GM12878 (cell line): ENCODE measurements at regions not wholly inside any gene's neighbourhood (a gene's known extent, or its start where the extent isn't known, plus 50 kb on each side); places are given as distances from the start of the nearest gene placed in this dataset.

ENCODE experiments used
- ATAC-seq: fragments of 200-7000 bp; cut with Tn5 transposase; 3 replicates; pipeline ENCODE4 v1.9.1; 2020; ENCODE audit warnings: mild to moderate bottlenecking, moderate library complexity
- BruUV-seq: library from RNA; stranded (reverse); fragments of 400-500 nt; replicated peaks from 2 replicates; lab custom pipeline; 2021; lab: Mats Ljungman, UMichigan
- CTCF ChIA-PET: fragments of 300-600 bp; sonication (Branson Sonifier 250); formaldehyde crosslinking; extraction: SDS; loops from one replicate; lab custom pipeline; 2021; ENCODE audit warnings: inconsistent platforms; lab: Yijun Ruan, JAX
- POLR2A ChIA-PET: fragments of 350-600 bp; formaldehyde crosslinking; extraction: SDS; loops from one replicate; lab custom pipeline; 2021; ENCODE audit warnings: inconsistent platforms; lab: Charles Lee
- RAD21 ChIA-PET: fragments of 300-600 bp; sonication (Branson Sonifier 250); formaldehyde crosslinking; loops from one replicate; lab custom pipeline; 2023; ENCODE audit warnings: antibody characterized with exemption; ENCODE audit not compliant: unreplicated experiment; lab: Charles Lee
- SMC1A ChIA-PET: fragments of 300-600 bp; sonication (Branson Sonifier 250); formaldehyde crosslinking; loops from one replicate; lab custom pipeline; 2023; ENCODE audit not compliant: unreplicated experiment, uncharacterized antibody; lab: Charles Lee
- DNase-seq: peaks from one replicate; pipeline ENCODE4 v3.0.0-alpha.2; 2011; ENCODE audit warnings: low read depth, low spot score
- FAIRE-seq: peaks from 3 replicates; lab custom pipeline; 2011; peaks lifted over from hg19 to GRCh38; lab: Jason Lieb, UNC
- H2AFZ ChIP-seq: 2 replicates; pipeline ENCODE4 v1.6.0; 2011; ENCODE audit warnings: low read depth, low read length, control low read depth; ENCODE audit not compliant: control insufficient read depth
- H3K27ac ChIP-seq: 2 replicates; pipeline ENCODE4 v1.5.1; 2011; ENCODE audit warnings: control low read depth; ENCODE audit not compliant: control insufficient read depth, insufficient read depth
- H3K27me3 ChIP-seq, 2 experiments: replicated peaks in 1 of 2; 2 replicates each; pipeline versions ENCODE4 v1.6.0 to v1.6.1; 2011; ENCODE audit warnings: low read length in 1 of 2; ENCODE audit not compliant: control insufficient read depth in 2 of 2, insufficient read depth in 2 of 2
- H3K36me3 ChIP-seq, 2 experiments: 2 replicates each; pipeline ENCODE4 v1.5.1; 2011; ENCODE audit warnings: low read length in 1 of 2; ENCODE audit not compliant: control insufficient read depth in 2 of 2, insufficient read depth in 2 of 2
- H3K4me1 ChIP-seq: 2 replicates; pipeline ENCODE4 v1.6.1; 2011; ENCODE audit warnings: mild to moderate bottlenecking, low read length, moderate library complexity, mixed read lengths; ENCODE audit not compliant: control insufficient read depth, insufficient read depth
- H3K4me2 ChIP-seq: 2 replicates; pipeline ENCODE4 v1.6.0; 2011; ENCODE audit warnings: control low read depth; ENCODE audit not compliant: control insufficient read depth, insufficient read depth
- H3K4me3 ChIP-seq: fragments of 200-600 bp; sonication (generic); 2 replicates; pipeline ENCODE4 v1.5.1; 2016
- H3K79me2 ChIP-seq: 2 replicates; pipeline ENCODE4 v1.6.0; 2011; ENCODE audit warnings: low read length; ENCODE audit not compliant: control insufficient read depth, insufficient read depth
- H3K9ac ChIP-seq: 2 replicates; pipeline ENCODE4 v1.8.0; 2011; ENCODE audit warnings: low read length, control low read depth, mixed read lengths; ENCODE audit not compliant: control insufficient read depth, insufficient read depth
- H3K9me3 ChIP-seq: replicated peaks from 3 replicates; pipeline ENCODE4 v1.5.1; 2011; ENCODE audit warnings: mild to moderate bottlenecking, low read length; ENCODE audit not compliant: control insufficient read depth, insufficient read depth
- H4K20me1 ChIP-seq: 2 replicates; pipeline ENCODE4 v1.6.0; 2011; ENCODE audit not compliant: control insufficient read depth, insufficient read depth
- ATF2 ChIP-seq: IDR thresholded peaks from 2 replicates; pipeline ENCODE4 v1.6.1; 2012; ENCODE audit warnings: low read length, inconsistent platforms
- BCL3 ChIP-seq: IDR thresholded peaks from 2 replicates; pipeline ENCODE4 v1.6.1; 2011; ENCODE audit warnings: borderline replicate concordance, low read depth, mild to moderate bottlenecking, moderate library complexity, low read length; ENCODE audit not compliant: insufficient read depth, poor library complexity, severe bottlenecking
- CEBPB ChIP-seq, 2 experiments: fragments of 150-350 bp in 1 of 2; IDR thresholded peaks; 2 replicates each; pipeline ENCODE4 v1.6.1; 2012 to 2014; ENCODE audit warnings: low read depth in 2 of 2, low read length in 2 of 2, borderline replicate concordance in 1 of 2, inconsistent platforms in 1 of 2
- CHD1 ChIP-seq: IDR thresholded peaks from 2 replicates; pipeline ENCODE4 v1.6.1; 2012; ENCODE audit warnings: low read depth, low read length, improper control_type of control experiment
- CREB1 ChIP-seq: IDR thresholded peaks from 2 replicates; pipeline ENCODE4 v1.6.1; 2012; ENCODE audit warnings: low read depth, mild to moderate bottlenecking, inconsistent platforms
- HDAC6 ChIP-seq: fragments of 200-600 bp; sonication (generic); IDR thresholded peaks from one replicate; pipeline ENCODE4 v1.8.0; 2017; ENCODE audit warnings: antibody characterized with exemption; ENCODE audit not compliant: unreplicated experiment
- HDGF ChIP-seq: fragments of 450-650 bp; IDR thresholded peaks from 2 replicates; pipeline ENCODE4 v1.6.1; 2016; ENCODE audit warnings: antibody characterized with exemption
- JUND ChIP-seq: IDR thresholded peaks from 2 replicates; pipeline ENCODE4 v1.6.1; 2012; ENCODE audit warnings: low read depth, mild to moderate bottlenecking, low read length, improper control_type of control experiment, moderate library complexity
- KLF5 ChIP-seq: fragments of 450-650 bp; IDR thresholded peaks from 2 replicates; pipeline ENCODE4 v1.6.1; 2014; ENCODE audit warnings: mild to moderate bottlenecking; ENCODE audit not compliant: partially characterized antibody
- NFXL1 ChIP-seq: fragments of 450-650 bp; IDR thresholded peaks from 2 replicates; pipeline ENCODE4 v1.6.1; 2017; ENCODE audit warnings: antibody characterized with exemption, mild to moderate bottlenecking, borderline replicate concordance
- POU2F2 ChIP-seq: IDR thresholded peaks from 3 replicates; pipeline ENCODE4 v1.6.1; 2011; ENCODE audit warnings: low read depth, mild to moderate bottlenecking, low read length, borderline replicate concordance
- RAD21 ChIP-seq: IDR thresholded peaks from 2 replicates; pipeline ENCODE4 v1.6.1; 2011; ENCODE audit warnings: mild to moderate bottlenecking, low read depth, low read length, moderate library complexity; ENCODE audit not compliant: insufficient read depth
- RB1 ChIP-seq: fragments of 450-650 bp; formaldehyde crosslinking; IDR thresholded peaks from 2 replicates; pipeline ENCODE4 v1.6.1; 2017; ENCODE audit warnings: mild to moderate bottlenecking, borderline replicate concordance
- SPI1 ChIP-seq: IDR thresholded peaks from 2 replicates; pipeline ENCODE4 v1.6.1; 2011; ENCODE audit warnings: low read depth, mild to moderate bottlenecking, low read length, moderate library complexity, borderline replicate concordance; ENCODE audit not compliant: insufficient read depth
- USF1 ChIP-seq: IDR thresholded peaks from 2 replicates; pipeline ENCODE4 v1.6.1; 2011; ENCODE audit warnings: borderline replicate concordance, low read depth, mild to moderate bottlenecking, moderate library complexity, mixed read lengths, low read length; ENCODE audit not compliant: insufficient read depth; ENCODE audit errors: extremely low read length
- USF2 ChIP-seq: IDR thresholded peaks from 2 replicates; pipeline ENCODE4 v1.6.1; 2011; ENCODE audit warnings: low read depth, low read length, improper control_type of control experiment, borderline replicate concordance
- ZBED1 ChIP-seq: IDR thresholded peaks from 2 replicates; pipeline ENCODE4 v1.6.1; 2016; ENCODE audit warnings: borderline replicate concordance
- ZBTB33 ChIP-seq: fragments of 450-650 bp; IDR thresholded peaks from 2 replicates; pipeline ENCODE4 v1.6.1; 2017; ENCODE audit warnings: mild to moderate bottlenecking
- in situ Hi-C: fragments of 300-500 bp; cut with MboI; formaldehyde crosslinking; loops from 9 replicates; pipeline ENCODE4 v1.14.3; 2018; ENCODE audit warnings: mixed read lengths
- intact Hi-C: fragments of 100-400 bp; cut with micrococcal nuclease; formaldehyde crosslinking; loops from one replicate; pipeline ENCODE4 v1.14.2; 2022; ENCODE audit not compliant: unreplicated experiment

- TF ChIP-seq BCL3 (no peak), KLF5 (no peak), RAD21 (no peak), RB1 (no peak), CEBPB (IDR thresholded peaks at IDR 0.05; ENCODE audit: borderline replicate concordance in 1 of 2, low read depth in 2 of 2, low read length in 2 of 2) (no peak), POU2F2 (no peak), NFXL1 (no peak), CREB1 (no peak), ZBTB33 (no peak)
Observed at GRCh38 chr6:82017773-82018172, 229.8 kb downstream of the IBTK start (continued).

- no peaks in the 10 kb centered on the region for H3K36me3 ChIP-seq
- no peaks in the 10 kb centered on the region for H3K4me1 ChIP-seq
- ChIA-PET POLR2A (no interaction called here), SMC1A (interaction anchor here (0.7 to 1.5 kb wide), 5 partner anchors 8 to 190 kb away, joined by 3 read pairs; no protein-coding TSS in a partner anchor), RAD21 (interaction anchor here (0.7 kb wide), 1 partner anchor 11 kb away, joined by 3 read pairs; no protein-coding TSS in a partner anchor), CTCF (interaction anchor here (0.9 to 2.2 kb wide), 2 partner anchors 10 to 13 kb away, joined by 4 to 15 read pairs; no protein-coding TSS in a partner anchor)
- no peak overlapping the region for H3K9ac ChIP-seq
- DNase-seq (no peak), FAIRE-seq (no peak), ATAC-seq (no peak)
- in situ Hi-C loops (loop anchor here (25.0 kb wide), 2 partner anchors 1405 to 1805 kb away; no protein-coding TSS in a partner anchor), intact Hi-C loops (no loop called here)
- H3K4me2 ChIP-seq: no peak overlapping the region
- no peak overlapping the region for H3K27ac ChIP-seq
- no TSS peak for BruUV-seq
- H3K9me3 ChIP-seq: no peaks in the 10 kb centered on the region
- no peaks in the 10 kb centered on the region; a peak in 1 of 4 replicates for H3K27me3 ChIP-seq
- no peaks in the 10 kb centered on the region for H3K79me2 ChIP-seq
- no peak overlapping the region for H2AFZ ChIP-seq
- no peaks in the 10 kb centered on the region for H4K20me1 ChIP-seq
- H3K4me3 ChIP-seq: no peak overlapping the region
- TF ChIP-seq JUND (no peak), HDGF (no peak), USF1 (no peak), CHD1 (no peak), ATF2 (no peak), SPI1 (no peak), ZBED1 (no peak), USF2 (no peak), HDAC6 (no peak)
Observed at GRCh38 chr6:82017288-82017687, 230.3 kb downstream of the IBTK start.
